Activated CD4-positive, alpha-beta memory T cell treated with anti-CD3 and anti-CD28 coated beads, Interleukin-2, amount 10 ng/mL, durations not matched to agents 7 days and 5 days (primary cell): ENCODE measurements at regions not wholly inside any gene's neighbourhood (a gene's known extent, or its start where the extent isn't known, plus 50 kb on each side); places are given as distances from the start of the nearest gene placed in this dataset.

Experiments used
- CTCF ChIA-PET: fragments of 350-600 bp; sonication (Branson Sonifier 250); formaldehyde crosslinking; loops from one replicate; lab custom pipeline; 2021; ENCODE audit warnings: antibody characterized with exemption, inconsistent platforms; lab: Charles Lee
- POLR2A ChIA-PET: fragments of 350-600 bp; sonication (Branson Sonifier 250); formaldehyde crosslinking; loops from one replicate; lab custom pipeline; 2021; ENCODE audit warnings: antibody characterized with exemption; lab: Charles Lee
- DNase-seq: peaks from one replicate; pipeline ENCODE4 v3.0.0-alpha.2; 2020
- H3K27ac Mint-ChIP-seq: one replicate; pipeline ENCODE4 v1.8.0; 2021; ENCODE audit warnings: mild to moderate bottlenecking, mixed read lengths
- H3K27me3 Mint-ChIP-seq: one replicate; pipeline ENCODE4 v1.8.0; 2021; ENCODE audit warnings: mixed read lengths
- H3K36me3 Mint-ChIP-seq: one replicate; pipeline ENCODE4 v1.8.0; 2021; ENCODE audit warnings: low read depth, mixed read lengths
- H3K4me1 Mint-ChIP-seq: one replicate; pipeline ENCODE4 v1.8.0; 2021; ENCODE audit warnings: mixed read lengths
- H3K4me3 Mint-ChIP-seq: one replicate; pipeline ENCODE4 v1.8.0; 2021; ENCODE audit warnings: mild to moderate bottlenecking, mixed read lengths
- H3K9me3 Mint-ChIP-seq: one replicate; pipeline ENCODE4 v1.8.0; 2021; ENCODE audit warnings: mixed read lengths

- POLR2A ChIA-PET = no interaction called here
- H3K4me3 Mint-ChIP-seq = no peak overlapping the region
- no peak overlapping the region for H3K27ac Mint-ChIP-seq
- no peaks in the 10 kb centered on the region for H3K36me3 Mint-ChIP-seq
- no peaks in the 10 kb centered on the region for H3K27me3 Mint-ChIP-seq
- H3K9me3 Mint-ChIP-seq = no peaks in the 10 kb centered on the region
- CTCF ChIA-PET = no interaction called here
- DNase-seq = no peak
- no peaks in the 10 kb centered on the region for H3K4me1 Mint-ChIP-seq
Observed at GRCh38 chr14:39857376-39858055, 425.3 kb upstream of the FBXO33 start.

- no peaks in the 10 kb centered on the region for H3K27me3 Mint-ChIP-seq
- no peak overlapping the region for H3K4me3 Mint-ChIP-seq
- H3K9me3 Mint-ChIP-seq = no peaks in the 10 kb centered on the region
- H3K4me1 Mint-ChIP-seq = no peaks in the 10 kb centered on the region
- H3K36me3 Mint-ChIP-seq = no peaks in the 10 kb centered on the region
- no peak overlapping the region for H3K27ac Mint-ChIP-seq
- no peak for DNase-seq
- ChIA-PET CTCF (no interaction called here), POLR2A (no interaction called here)
Observed at GRCh38 chr14:39853441-39853840, 421.2 kb upstream of the FBXO33 start.

GRCh38 chr14:39851202-39851601, 419.0 kb upstream of the FBXO33 start:
- CTCF ChIA-PET = no interaction called here
- no peak overlapping the region for H3K27ac Mint-ChIP-seq

GRCh38 chr14:39847852-39848251, 415.6 kb upstream of the FBXO33 start:
- Mint-ChIP-seq H3K4me1 (no peaks in the 10 kb centered on the region), H3K4me3 (no peak overlapping the region), H3K27me3 (no peaks in the 10 kb centered on the region), H3K9me3 (no peaks in the 10 kb centered on the region), H3K27ac (no peak overlapping the region), H3K36me3 (no peaks in the 10 kb centered on the region)
- CTCF ChIA-PET = no interaction called here
- POLR2A ChIA-PET = no interaction called here
- DNase-seq = no peak

More at GRCh38 chr14:39851202-39851601, 419.0 kb upstream of the FBXO33 start:
- POLR2A ChIA-PET = no interaction called here
- Mint-ChIP-seq H3K9me3 (no peaks in the 10 kb centered on the region), H3K4me1 (no peaks in the 10 kb centered on the region), H3K27me3 (no peaks in the 10 kb centered on the region), H3K4me3 (no peak overlapping the region), H3K36me3 (no peaks in the 10 kb centered on the region)
- no peak for DNase-seq

GRCh38 chr14:39847194-39847593, 415.0 kb upstream of the FBXO33 start:
- no peaks in the 10 kb centered on the region for H3K36me3 Mint-ChIP-seq
- no peaks in the 10 kb centered on the region for H3K9me3 Mint-ChIP-seq
- DNase-seq = no peak

GRCh38 chr14:39843881-39844280, 411.6 kb upstream of the FBXO33 start:
- ChIA-PET POLR2A (no interaction called here), CTCF (no interaction called here)
- no peak overlapping the region for H3K4me3 Mint-ChIP-seq
- H3K27me3 Mint-ChIP-seq = no peaks in the 10 kb centered on the region
- no peak overlapping the region for H3K27ac Mint-ChIP-seq
- H3K4me1 Mint-ChIP-seq = no peaks in the 10 kb centered on the region
- no peak for DNase-seq
- H3K9me3 Mint-ChIP-seq = peaks cover 4% of the 10 kb centered on the region
- no peaks in the 10 kb centered on the region for H3K36me3 Mint-ChIP-seq

More at GRCh38 chr14:39847194-39847593, 415.0 kb upstream of the FBXO33 start:
- H3K27ac Mint-ChIP-seq = no peak overlapping the region
- CTCF ChIA-PET = no interaction called here
- POLR2A ChIA-PET = no interaction called here
- H3K27me3 Mint-ChIP-seq = no peaks in the 10 kb centered on the region
- no peak overlapping the region for H3K4me3 Mint-ChIP-seq
- H3K4me1 Mint-ChIP-seq = no peaks in the 10 kb centered on the region

GRCh38 chr14:39841088-39841487, 408.9 kb upstream of the FBXO33 start:
- H3K27me3 Mint-ChIP-seq = no peaks in the 10 kb centered on the region
- no peak overlapping the region for H3K4me3 Mint-ChIP-seq
- no peak overlapping the region for H3K27ac Mint-ChIP-seq
- H3K36me3 Mint-ChIP-seq = no peaks in the 10 kb centered on the region
- no peak for DNase-seq
- H3K4me1 Mint-ChIP-seq = no peaks in the 10 kb centered on the region
- POLR2A ChIA-PET = no interaction called here
- CTCF ChIA-PET = no interaction called here
- peaks cover 4% of the 10 kb centered on the region for H3K9me3 Mint-ChIP-seq

- Mint-ChIP-seq H3K27ac (no peak overlapping the region), H3K9me3 (peaks cover 8% of the 10 kb centered on the region), H3K36me3 (no peaks in the 10 kb centered on the region), H3K4me3 (no peak overlapping the region), H3K27me3 (no peaks in the 10 kb centered on the region), H3K4me1 (no peaks in the 10 kb centered on the region)
- ChIA-PET POLR2A (no interaction called here), CTCF (no interaction called here)
- DNase-seq = no peak
Observed at GRCh38 chr14:39827901-39828655, 395.8 kb upstream of the FBXO33 start.

- ChIA-PET CTCF (no interaction called here), POLR2A (no interaction called here)
- Mint-ChIP-seq H3K36me3 (no peaks in the 10 kb centered on the region), H3K27me3 (no peaks in the 10 kb centered on the region), H3K4me1 (no peaks in the 10 kb centered on the region), H3K27ac (no peak overlapping the region), H3K9me3 (no peaks in the 10 kb centered on the region), H3K4me3 (no peak overlapping the region)
- DNase-seq = no peak
Observed at GRCh38 chr14:39812532-39813320, 380.5 kb upstream of the FBXO33 start.

- Mint-ChIP-seq H3K36me3 (no peaks in the 10 kb centered on the region), H3K27ac (no peak overlapping the region), H3K4me3 (no peak overlapping the region), H3K4me1 (no peaks in the 10 kb centered on the region), H3K9me3 (no peaks in the 10 kb centered on the region), H3K27me3 (no peaks in the 10 kb centered on the region)
- no peak for DNase-seq
- ChIA-PET CTCF (no interaction called here), POLR2A (no interaction called here)
Observed at GRCh38 chr14:39807271-39807670, 375.0 kb upstream of the FBXO33 start.

- ChIA-PET CTCF (no interaction called here), POLR2A (no interaction called here)
- no peak overlapping the region for H3K4me3 Mint-ChIP-seq
- no peak overlapping the region for H3K27ac Mint-ChIP-seq
- no peaks in the 10 kb centered on the region for H3K4me1 Mint-ChIP-seq
- no peaks in the 10 kb centered on the region for H3K36me3 Mint-ChIP-seq
- H3K9me3 Mint-ChIP-seq = peaks cover 2% of the 10 kb centered on the region
- H3K27me3 Mint-ChIP-seq = no peaks in the 10 kb centered on the region
- DNase-seq = no peak
Observed at GRCh38 chr14:39784461-39784860, 352.2 kb upstream of the FBXO33 start.

- Mint-ChIP-seq H3K36me3 (no peaks in the 10 kb centered on the region), H3K27ac (no peak overlapping the region), H3K27me3 (no peaks in the 10 kb centered on the region), H3K4me3 (no peak overlapping the region), H3K4me1 (no peaks in the 10 kb centered on the region), H3K9me3 (peaks cover 4% of the 10 kb centered on the region)
- POLR2A ChIA-PET = no interaction called here
- no peak for DNase-seq
- CTCF ChIA-PET = interaction anchor here (0.9 kb wide), 1 partner anchor 206 kb away, joined by 3 read pairs; no protein-coding TSS in a partner anchor
Observed at GRCh38 chr14:39781466-39781865, 349.2 kb upstream of the FBXO33 start.

- peaks cover 4% of the 10 kb centered on the region for H3K9me3 Mint-ChIP-seq
- DNase-seq = no peak
- POLR2A ChIA-PET = no interaction called here
- no peak overlapping the region for H3K27ac Mint-ChIP-seq
- no peaks in the 10 kb centered on the region for H3K4me1 Mint-ChIP-seq
- CTCF ChIA-PET = no interaction called here
- H3K36me3 Mint-ChIP-seq = no peaks in the 10 kb centered on the region
- no peak overlapping the region for H3K4me3 Mint-ChIP-seq
- no peaks in the 10 kb centered on the region for H3K27me3 Mint-ChIP-seq
Observed at GRCh38 chr14:39773387-39774126, 341.3 kb upstream of the FBXO33 start.
